AG04450 (cell line): ENCODE measurements at regions not wholly inside any gene's neighbourhood (a gene's known extent, or its start where the extent isn't known, plus 50 kb on each side); places are given as distances from the start of the nearest gene placed in this dataset.

ENCODE experiments used
- CTCF ChIA-PET: fragments of 300-600, 350-600 bp; formaldehyde crosslinking; extraction: SDS; loops from one replicate; lab custom pipeline; 2022; ENCODE audit warnings: antibody characterized with exemption, inconsistent platforms; lab: Charles Lee
- POLR2A ChIA-PET: fragments of 350-600 bp; formaldehyde crosslinking; extraction: SDS; loops from one replicate; lab custom pipeline; 2021; ENCODE audit warnings: antibody characterized with exemption, inconsistent platforms; lab: Yijun Ruan, JAX
- DNase-seq: peaks from one replicate; pipeline ENCODE4 v3.0.0-alpha.2; 2011; ENCODE audit warnings: low read depth, low spot score
- H3K27ac ChIP-seq: one replicate; pipeline ENCODE4 v1.5.1; 2012; ENCODE audit warnings: low read depth, low read length, control low read depth
- H3K27me3 ChIP-seq: one replicate; pipeline ENCODE4 v1.6.0; 2012; ENCODE audit warnings: low read length; ENCODE audit not compliant: control insufficient read depth, insufficient read depth
- H3K4me3 ChIP-seq: 2 replicates; pipeline ENCODE4 v1.5.1; 2011; ENCODE audit warnings: mild to moderate bottlenecking, low read depth, low read length, control low read depth
- H3K9me3 ChIP-seq: 2 replicates; pipeline ENCODE4 v1.5.1; 2012; ENCODE audit warnings: low read length; ENCODE audit not compliant: control insufficient read depth, insufficient read depth
- TF ChIP-seq, protein P1 (sequence below): IDR thresholded peaks from 2 replicates; pipeline ENCODE4 v1.5.1; 2011; ENCODE audit warnings: low read depth, low read length, control low read depth, inconsistent platforms

- Histone ChIP-seq H3K4me3 (no peak overlapping the region), H3K27me3 (no peaks in the 10 kb centered on the region), H3K9me3 (no peaks in the 10 kb centered on the region; the same call in 1 of the 2 replicates), H3K27ac (no peak overlapping the region)
- CTCF ChIA-PET, result interaction anchor here (0.7 to 1.0 kb wide), 2 partner anchors 82 to 218 kb away, joined by 3 read pairs; no protein-coding TSS in a partner anchor
- TF ChIP-seq, protein P1, sequence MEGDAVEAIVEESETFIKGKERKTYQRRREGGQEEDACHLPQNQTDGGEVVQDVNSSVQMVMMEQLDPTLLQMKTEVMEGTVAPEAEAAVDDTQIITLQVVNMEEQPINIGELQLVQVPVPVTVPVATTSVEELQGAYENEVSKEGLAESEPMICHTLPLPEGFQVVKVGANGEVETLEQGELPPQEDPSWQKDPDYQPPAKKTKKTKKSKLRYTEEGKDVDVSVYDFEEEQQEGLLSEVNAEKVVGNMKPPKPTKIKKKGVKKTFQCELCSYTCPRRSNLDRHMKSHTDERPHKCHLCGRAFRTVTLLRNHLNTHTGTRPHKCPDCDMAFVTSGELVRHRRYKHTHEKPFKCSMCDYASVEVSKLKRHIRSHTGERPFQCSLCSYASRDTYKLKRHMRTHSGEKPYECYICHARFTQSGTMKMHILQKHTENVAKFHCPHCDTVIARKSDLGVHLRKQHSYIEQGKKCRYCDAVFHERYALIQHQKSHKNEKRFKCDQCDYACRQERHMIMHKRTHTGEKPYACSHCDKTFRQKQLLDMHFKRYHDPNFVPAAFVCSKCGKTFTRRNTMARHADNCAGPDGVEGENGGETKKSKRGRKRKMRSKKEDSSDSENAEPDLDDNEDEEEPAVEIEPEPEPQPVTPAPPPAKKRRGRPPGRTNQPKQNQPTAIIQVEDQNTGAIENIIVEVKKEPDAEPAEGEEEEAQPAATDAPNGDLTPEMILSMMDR, result no peak
- DNase-seq, result no peak
- POLR2A ChIA-PET, result interaction anchor here (0.5 kb wide), 1 partner anchor 314 kb away, joined by 5 read pairs; no protein-coding TSS in a partner anchor
Observed at GRCh38 chr12:93315907-93316622, 61.7 kb upstream of the NUDT4 start.

DNA sequence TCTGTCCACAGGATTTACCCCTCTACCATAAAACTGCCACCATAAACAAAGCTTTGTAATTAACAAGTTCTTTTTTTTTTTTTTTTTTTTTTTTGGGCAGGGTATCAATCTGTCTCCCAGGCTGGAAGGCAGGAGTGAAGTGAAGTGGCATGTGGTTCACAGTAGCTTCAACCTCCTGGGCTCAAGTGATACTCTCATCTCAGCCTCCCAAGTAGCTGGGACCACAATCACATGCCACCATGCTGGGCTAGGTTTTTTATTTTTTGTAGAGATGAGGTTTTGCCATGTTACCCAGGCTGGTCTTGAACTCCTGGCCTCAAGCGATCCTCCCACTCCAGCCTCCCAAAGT, 61.1 kb upstream of the NUDT4 start:
- CTCF ChIA-PET, result interaction anchor here (0.7 to 1.0 kb wide), 2 partner anchors 82 to 218 kb away, joined by 3 read pairs; no protein-coding TSS in a partner anchor
- POLR2A ChIA-PET, result interaction anchor here (0.5 kb wide), 1 partner anchor 314 kb away, joined by 5 read pairs; no protein-coding TSS in a partner anchor
- TF ChIP-seq, protein P1, result no peak
- Histone ChIP-seq H3K27me3 (no peaks in the 10 kb centered on the region), H3K4me3 (no peak overlapping the region), H3K27ac (no peak overlapping the region), H3K9me3 (no peaks in the 10 kb centered on the region; the same call in 1 of the 2 replicates)
- no peak for DNase-seq

DNA sequence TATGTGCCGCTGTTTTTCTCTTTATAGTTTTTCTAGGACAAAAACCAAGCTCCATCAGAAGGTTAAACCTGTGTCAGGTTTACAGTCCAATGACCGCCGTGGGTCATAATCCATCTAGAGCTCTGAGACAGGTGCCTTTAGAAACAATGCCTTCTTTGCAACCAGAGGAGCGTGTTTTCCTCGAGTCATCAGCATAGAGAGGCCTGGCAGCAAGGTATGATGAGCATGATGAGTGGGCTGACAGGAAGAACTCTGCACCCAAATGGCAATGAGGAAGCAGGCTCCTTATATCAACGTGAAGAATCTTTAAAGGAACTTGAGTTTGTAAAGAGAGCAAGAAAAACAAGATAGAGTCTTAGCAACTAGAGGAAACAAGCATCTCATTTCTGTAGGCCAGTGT, 60.5 kb upstream of the NUDT4 start:
- ChIA-PET CTCF (no interaction called here), POLR2A (no interaction called here)
- no peak overlapping the region for H3K4me3 ChIP-seq
- DNase-seq, result no peak
- H3K27ac ChIP-seq, result no peak overlapping the region
- no peaks in the 10 kb centered on the region; the same call in 1 of the 2 replicates for H3K9me3 ChIP-seq
- no peaks in the 10 kb centered on the region for H3K27me3 ChIP-seq
- TF ChIP-seq, protein P1, result no peak

DNA sequence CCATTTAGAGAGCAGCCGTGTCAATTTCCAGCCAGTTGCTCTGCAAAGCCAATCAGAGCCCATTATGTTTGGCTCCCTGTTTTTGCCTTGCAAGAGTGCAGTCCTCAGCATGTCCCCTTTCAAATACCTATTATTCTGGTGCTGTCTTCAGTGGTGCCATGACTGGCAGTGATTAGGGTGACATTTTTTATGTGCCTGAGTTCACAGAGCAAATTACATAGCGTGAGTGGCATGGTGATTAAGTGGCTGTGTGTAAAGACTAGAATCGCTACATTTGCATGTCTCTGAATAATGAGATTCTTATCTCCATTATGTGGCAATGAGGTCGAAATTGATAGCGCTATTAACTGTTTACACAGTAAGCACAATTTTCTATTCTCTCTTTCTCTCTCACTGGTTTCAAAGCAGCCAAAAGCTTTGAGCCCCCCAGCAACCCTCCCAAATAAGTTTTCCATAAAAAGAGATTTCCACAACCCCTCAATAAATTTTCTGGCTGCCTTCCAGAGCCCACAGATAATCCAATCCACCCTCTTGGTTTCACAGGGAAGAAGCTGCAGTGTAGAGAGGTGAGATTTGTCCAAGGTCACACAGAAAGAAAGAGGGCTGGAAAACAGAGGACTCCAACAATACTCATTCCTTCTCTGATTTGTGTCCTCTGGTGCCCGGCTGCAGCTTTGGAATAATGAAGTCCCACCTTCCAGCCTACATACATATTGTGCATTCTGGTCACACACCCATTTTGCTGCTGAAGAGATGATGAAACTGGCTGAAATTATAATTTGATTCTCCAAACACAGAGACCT, 58.8 kb upstream of the NUDT4 start:
- Histone ChIP-seq H3K27ac (no peak overlapping the region), H3K9me3 (no peaks in the 10 kb centered on the region; the same call in 1 of the 2 replicates), H3K4me3 (no peak overlapping the region), H3K27me3 (no peaks in the 10 kb centered on the region)
- no peak for DNase-seq
- POLR2A ChIA-PET, result no interaction called here
- TF ChIP-seq, protein P1, result no peak
- CTCF ChIA-PET, result no interaction called here
